Mesothelial cell of epicardium (in vitro differentiated cells): ENCODE measurements at regions not wholly inside any gene's neighbourhood (a gene's known extent, or its start where the extent isn't known, plus 50 kb on each side); places are given as distances from the start of the nearest gene placed in this dataset.
"Not testable (repeated sequence)": the region's sequence is repeated elsewhere in the genome, so short reads cannot be mapped to it uniquely, and the experiment has no call there.

ENCODE experiments used
- DNase-seq, 2 experiments: peaks; one replicate each; pipeline ENCODE4 v3.0.0; 2021; ENCODE audit warnings: low spot score in 2 of 2; ENCODE audit not compliant: unreplicated experiment in 2 of 2
- H3K27ac Mint-ChIP-seq: 2 replicates; pipeline ENCODE4 v1.8.0; 2021; ENCODE audit warnings: mixed read lengths
- H3K27me3 Mint-ChIP-seq: 2 replicates; pipeline ENCODE4 v1.8.0; 2021; ENCODE audit warnings: low read depth, mixed read lengths
- H3K36me3 Mint-ChIP-seq: 2 replicates; pipeline ENCODE4 v1.8.0; 2021; ENCODE audit warnings: mixed read lengths
- H3K4me1 Mint-ChIP-seq: 2 replicates; pipeline ENCODE4 v1.8.0; 2021; ENCODE audit warnings: mixed read lengths
- H3K4me3 Mint-ChIP-seq: 2 replicates; pipeline ENCODE4 v1.8.0; 2021; ENCODE audit warnings: mild to moderate bottlenecking, moderate library complexity, mixed read lengths
- H3K9me3 Mint-ChIP-seq: 2 replicates; pipeline ENCODE4 v1.8.0; 2021; ENCODE audit warnings: mixed read lengths
- CTCF ChIP-seq: fragments of 200-600 bp; sonication (generic); IDR thresholded peaks from one replicate; pipeline ENCODE4 v1.5.0; 2021; ENCODE audit warnings: antibody characterized with exemption; ENCODE audit not compliant: unreplicated experiment

GRCh38 chr17:55990332-55991006, 162.8 kb upstream of the ANKFN1 start:
- Mint-ChIP-seq H3K4me3 (no peak overlapping the region), H3K4me1 (no peaks in the 10 kb centered on the region), H3K9me3 (peaks cover 19% of the 10 kb centered on the region), H3K27ac (no peak overlapping the region), H3K36me3 (no peaks in the 10 kb centered on the region), H3K27me3 (peaks cover 42% of the 10 kb centered on the region)
- TF ChIP-seq CTCF = no peak
- no peak for DNase-seq

GRCh38 chr17:55996826-55997225, 156.4 kb upstream of the ANKFN1 start:
- Mint-ChIP-seq H3K9me3 (peaks cover 35% of the 10 kb centered on the region), H3K27me3 (no peaks in the 10 kb centered on the region), H3K4me3 (no peak overlapping the region), H3K4me1 (no peaks in the 10 kb centered on the region), H3K27ac (no peak overlapping the region), H3K36me3 (no peaks in the 10 kb centered on the region)
- DNase-seq = no peak
- peak; percentile 23 for TF ChIP-seq CTCF

- Mint-ChIP-seq H3K27ac (no peak overlapping the region), H3K27me3 (no peaks in the 10 kb centered on the region), H3K9me3 (peaks cover 32% of the 10 kb centered on the region), H3K36me3 (no peaks in the 10 kb centered on the region), H3K4me1 (no peaks in the 10 kb centered on the region), H3K4me3 (no peak overlapping the region)
- DNase-seq = no peak
- no peak for TF ChIP-seq CTCF
These were observed 152.9 kb upstream of the ANKFN1 start for GRCh38 chr17:56000411-56000810.

- H3K27ac Mint-ChIP-seq, H3K27me3 Mint-ChIP-seq, H3K4me3 Mint-ChIP-seq, H3K36me3 Mint-ChIP-seq, DNase-seq, H3K4me1 Mint-ChIP-seq: not testable (repeated sequence)
- H3K9me3 Mint-ChIP-seq = peaks cover 32% of the 10 kb centered on the region
These were observed 150.6 kb upstream of the ANKFN1 start for GRCh38 chr17:56002656-56003055.

- H3K27me3 Mint-ChIP-seq = peaks cover 3% of the 10 kb centered on the region
- no peak for DNase-seq
- no peaks in the 10 kb centered on the region for H3K4me1 Mint-ChIP-seq
These were observed 143.3 kb upstream of the ANKFN1 start for GRCh38 chr17:56009795-56010651.

More at GRCh38 chr17:56009795-56010651, 143.3 kb upstream of the ANKFN1 start:
- no peak overlapping the region for H3K4me3 Mint-ChIP-seq
- H3K27ac Mint-ChIP-seq = no peak overlapping the region
- H3K9me3 Mint-ChIP-seq = peaks cover 8% of the 10 kb centered on the region
- no peak for TF ChIP-seq CTCF
- H3K36me3 Mint-ChIP-seq = no peaks in the 10 kb centered on the region
